HepG2 (cell line): ENCODE measurements at regions not wholly inside any gene's neighbourhood (a gene's known extent, or its start where the extent isn't known, plus 50 kb on each side); places are given as distances from the start of the nearest gene placed in this dataset.
"Not testable (repeated sequence)": the region's sequence is repeated elsewhere in the genome, so short reads cannot be mapped to it uniquely, and the experiment has no call there.

Experiments
- ATAC-seq: fragments of 200-7000 bp; cut with Tn5 transposase; 3 replicates; pipeline ENCODE4 v1.9.1; 2020; ENCODE audit warnings: mild to moderate bottlenecking, moderate library complexity
- BruUV-seq: library from RNA; stranded (reverse); fragments of 400-500 nt; replicated peaks from 2 replicates; lab custom pipeline; 2021; lab: Mats Ljungman, UMichigan
- CTCF ChIA-PET: fragments of 300-600 bp; formaldehyde crosslinking; extraction: SDS; loops from one replicate; lab custom pipeline; 2021; ENCODE audit warnings: low total read pairs, inconsistent platforms, low intra/inter-chr PET ratio; lab: Yijun Ruan, JAX
- POLR2A ChIA-PET: fragments of 350-600 bp; sonication (Branson Sonifier 250); formaldehyde crosslinking; loops from one replicate; lab custom pipeline; 2020; ENCODE audit warnings: antibody characterized with exemption, inconsistent platforms; lab: Yijun Ruan, JAX
- DNase-seq: peaks from one replicate; pipeline ENCODE4 v3.0.0-alpha.2; 2015; ENCODE audit warnings: low spot score
- FAIRE-seq: peaks from 3 replicates; lab custom pipeline; 2011; peaks lifted over from hg19 to GRCh38; lab: Jason Lieb, UNC
- H2AFZ ChIP-seq: one replicate; pipeline ENCODE4 v1.6.1; 2011; ENCODE audit warnings: low read length, inconsistent platforms
- H3K27ac ChIP-seq: fragments of 300-600 bp; 3 replicates; pipeline ENCODE4 v1.8.0; 2011; ENCODE audit warnings: mixed run types, mild to moderate bottlenecking, mixed read lengths, low read length, inconsistent platforms; ENCODE audit not compliant: insufficient read depth; ENCODE audit errors: extremely low read length
- H3K27me3 ChIP-seq, 2 experiments: fragments of 200-600 bp in 1 of 2; 2 replicates in 1 of 2; 3 replicates in 1 of 2; pipeline versions ENCODE4 v1.6.0 to v1.8.0; 2011; ENCODE audit warnings: low read length in 2 of 2, mild to moderate bottlenecking in 2 of 2, moderate library complexity in 2 of 2, inconsistent platforms in 1 of 2; ENCODE audit not compliant: insufficient read depth in 2 of 2, control insufficient read depth in 1 of 2
- H3K36me3 ChIP-seq, 2 experiments: fragments of 200-600 bp in 1 of 2; replicated peaks in 1 of 2; 2 replicates in 1 of 2; 3 replicates in 1 of 2; pipeline versions ENCODE4 v1.5.1 to v1.8.0; 2011; ENCODE audit warnings: low read length in 2 of 2, inconsistent platforms in 1 of 2; ENCODE audit not compliant: insufficient read depth in 2 of 2, control insufficient read depth in 1 of 2
- H3K4me1 ChIP-seq: 2 replicates; pipeline ENCODE4 v1.5.1; 2012; ENCODE audit warnings: low read length, inconsistent platforms; ENCODE audit not compliant: insufficient read depth
- H3K4me2 ChIP-seq: 2 replicates; pipeline ENCODE4 v1.6.0; 2011; ENCODE audit warnings: low read depth, low read length, inconsistent platforms
- H3K4me3 ChIP-seq, 3 experiments: fragments of 200-600 bp in 1 of 3; sonication (generic), shearing (Covaris generic) in 1 of 3; replicated peaks in 1 of 3; 2 replicates each; pipeline ENCODE4 v1.5.1; 2011 to 2016; ENCODE audit warnings: low read length in 3 of 3, inconsistent platforms in 2 of 3, low read depth in 2 of 3, mild to moderate bottlenecking in 2 of 3, control low read depth in 1 of 3, mixed read lengths in 1 of 3; ENCODE audit not compliant: insufficient read depth in 1 of 3
- H3K79me2 ChIP-seq: one replicate; pipeline ENCODE4 v1.6.1; 2011; ENCODE audit warnings: low read length, inconsistent platforms; ENCODE audit not compliant: insufficient read depth
- H3K9ac ChIP-seq: 2 replicates; pipeline ENCODE4 v1.6.0; 2011; ENCODE audit warnings: mild to moderate bottlenecking, low read depth, low read length, inconsistent platforms; ENCODE audit not compliant: insufficient read depth
- H3K9me3 ChIP-seq: 2 replicates; pipeline ENCODE4 v1.5.1; 2012; ENCODE audit warnings: mild to moderate bottlenecking, low read length
- H4K20me1 ChIP-seq: 2 replicates; pipeline ENCODE4 v1.6.0; 2011; ENCODE audit warnings: inconsistent platforms, mild to moderate bottlenecking, low read length, moderate library complexity; ENCODE audit not compliant: insufficient read depth
- HBP1 ChIP-seq: IDR thresholded peaks from 2 replicates; pipeline ENCODE4 v1.6.1; 2016; ENCODE audit warnings: low read depth, control low read depth
- RARG ChIP-seq: sonication (generic); formaldehyde crosslinking; IDR thresholded peaks from 2 replicates; pipeline ENCODE4 v1.4.0; 2020; ENCODE audit warnings: low read depth, mild to moderate bottlenecking, missing genetic modification reagents
- SMAD1 ChIP-seq: sonication (generic); formaldehyde crosslinking; IDR thresholded peaks from 2 replicates; pipeline ENCODE4 v1.4.0; 2020; ENCODE audit warnings: missing genetic modification reagents, low read depth, mild to moderate bottlenecking, borderline replicate concordance
- SMAD9 ChIP-seq: sonication (generic); formaldehyde crosslinking; IDR thresholded peaks from 2 replicates; pipeline ENCODE4 v1.5.1; 2020; ENCODE audit warnings: mild to moderate bottlenecking, missing genetic modification reagents
- ZNF230 ChIP-seq: sonication (generic); formaldehyde crosslinking; IDR thresholded peaks from 2 replicates; pipeline ENCODE4 v1.4.0; 2020; ENCODE audit warnings: mild to moderate bottlenecking, missing genetic modification reagents
- ZNF337 ChIP-seq: sonication (generic); formaldehyde crosslinking; IDR thresholded peaks from 2 replicates; pipeline ENCODE4 v1.5.1; 2020; ENCODE audit warnings: missing genetic modification reagents, low read depth, mild to moderate bottlenecking, borderline replicate concordance
- ZNF761 ChIP-seq: sonication (generic); formaldehyde crosslinking; conservative IDR thresholded peaks from 2 replicates; pipeline ENCODE4 v1.4.0; 2020; ENCODE audit warnings: mild to moderate bottlenecking, missing genetic modification reagents
- WGBS: methylation state at CpG from one replicate; pipeline ENCODE4 v1.1.6; 2017; ENCODE audit warnings: low lambda C conversion rate; 5-methylcytosine and 5-hydroxymethylcytosine counted together
- in situ Hi-C: cut with HindIII; loops from 2 replicates; pipeline ENCODE4 v1.10.0; 2017; ENCODE audit warnings: low pct_unique_long_range_greater_than_20kb; ENCODE audit not compliant: extremely low pct_ligation_motif_present
- intact Hi-C: fragments of 100-400 bp; cut with micrococcal nuclease; formaldehyde crosslinking; loops from one replicate; pipeline ENCODE4 v1.10.0; 2022; ENCODE audit not compliant: unreplicated experiment

- DNase-seq, H3K27me3 ChIP-seq, H3K4me2 ChIP-seq, H2AFZ ChIP-seq, H3K79me2 ChIP-seq, H3K9ac ChIP-seq, H3K4me3 ChIP-seq, H3K36me3 ChIP-seq, FAIRE-seq, H3K27ac ChIP-seq, BruUV-seq, H4K20me1 ChIP-seq, CTCF ChIA-PET, H3K4me1 ChIP-seq, in situ Hi-C loops, intact Hi-C loops, ATAC-seq, POLR2A ChIA-PET: not testable (repeated sequence)
- peak; percentile 97 for TF ChIP-seq ZNF761
- peaks cover 32% of the 10 kb centered on the region for H3K9me3 ChIP-seq
- 16% methylated on average over 7 of the region's 7 CpGs for WGBS
These were observed 68.3 kb upstream of the SCAF11 start for GRCh38 chr12:46058697-46059096.

- Histone ChIP-seq H3K9ac (no peak overlapping the region), H3K36me3 (no peaks in the 10 kb centered on the region), H2AFZ (no peak overlapping the region), H3K79me2 (no peaks in the 10 kb centered on the region), H4K20me1 (no peaks in the 10 kb centered on the region), H3K4me3 (no peak overlapping the region), H3K9me3 (peaks cover 46% of the 10 kb centered on the region), H3K27me3 (no peaks in the 10 kb centered on the region), H3K4me2 (no peak overlapping the region), H3K27ac (no peak overlapping the region), H3K4me1 (no peaks in the 10 kb centered on the region)
- CTCF ChIA-PET, result no interaction called here
- TF ChIP-seq HBP1, result no peak
- TF ChIP-seq SMAD9 (CRISPR knock-in tag), result no peak
- no peak for TF ChIP-seq ZNF230 (CRISPR knock-in tag)
- no peak for TF ChIP-seq RARG (CRISPR knock-in tag)
- TF ChIP-seq ZNF337 (CRISPR knock-in tag), result peak; percentile 66; the same call in 1 of the 2 replicates
- no peak for TF ChIP-seq SMAD1 (CRISPR knock-in tag)
- FAIRE-seq, result no peak
- BruUV-seq, result no TSS peak
- POLR2A ChIA-PET, result no interaction called here
- DNase-seq, result no peak
- in situ Hi-C loops, result no loop called here
- no peak for ATAC-seq
- intact Hi-C loops, result no loop called here
These were observed 60.4 kb upstream of the SCAF11 start for GRCh38 chr12:46050805-46051204.
